Activated CD4-positive, alpha-beta T cell treated with anti-CD3 and anti-CD28 coated beads, Interleukin-2, amount 10 ng/mL, durations not matched to agents 7 days and 5 days (primary cell): ENCODE measurements at regions not wholly inside any gene's neighbourhood (a gene's known extent, or its start where the extent isn't known, plus 50 kb on each side); places are given as distances from the start of the nearest gene placed in this dataset.

ENCODE experiments used
- CTCF ChIA-PET: fragments of 350-600 bp; sonication (Branson Sonifier 250); formaldehyde crosslinking; loops from one replicate; lab custom pipeline; 2021; ENCODE audit warnings: antibody characterized with exemption; lab: Charles Lee
- POLR2A ChIA-PET: fragments of 350-600 bp; sonication (Branson Sonifier 250); formaldehyde crosslinking; loops from one replicate; lab custom pipeline; 2021; ENCODE audit warnings: antibody characterized with exemption; lab: Charles Lee
- DNase-seq: peaks from one replicate; pipeline ENCODE4 v3.0.0-alpha.2; 2020
- H3K27ac Mint-ChIP-seq: one replicate; pipeline ENCODE4 v1.8.0; 2021; ENCODE audit warnings: mild to moderate bottlenecking, moderate library complexity, mixed read lengths
- H3K27me3 Mint-ChIP-seq: one replicate; pipeline ENCODE4 v1.8.0; 2021; ENCODE audit warnings: mixed read lengths
- H3K36me3 Mint-ChIP-seq: one replicate; pipeline ENCODE4 v1.8.0; 2021; ENCODE audit warnings: low read depth, mixed read lengths
- H3K4me1 Mint-ChIP-seq: one replicate; pipeline ENCODE4 v1.8.0; 2021; ENCODE audit warnings: mixed read lengths
- H3K4me3 Mint-ChIP-seq: one replicate; pipeline ENCODE4 v1.8.0; 2021; ENCODE audit warnings: mild to moderate bottlenecking, moderate library complexity, mixed read lengths
- H3K9me3 Mint-ChIP-seq: one replicate; pipeline ENCODE4 v1.8.0; 2021; ENCODE audit warnings: mixed read lengths

- POLR2A ChIA-PET, result no interaction called here
- no peak overlapping the region for H3K27ac Mint-ChIP-seq
- H3K27me3 Mint-ChIP-seq, result peaks cover 5% of the 10 kb centered on the region
- H3K4me1 Mint-ChIP-seq, result no peaks in the 10 kb centered on the region
- no peak for DNase-seq
- CTCF ChIA-PET, result no interaction called here
- H3K36me3 Mint-ChIP-seq, result no peaks in the 10 kb centered on the region
- H3K4me3 Mint-ChIP-seq, result no peak overlapping the region
- no peaks in the 10 kb centered on the region for H3K9me3 Mint-ChIP-seq
Observed at GRCh38 chr12:43665091-43665490, 93.5 kb downstream of the PUS7L start.

DNA sequence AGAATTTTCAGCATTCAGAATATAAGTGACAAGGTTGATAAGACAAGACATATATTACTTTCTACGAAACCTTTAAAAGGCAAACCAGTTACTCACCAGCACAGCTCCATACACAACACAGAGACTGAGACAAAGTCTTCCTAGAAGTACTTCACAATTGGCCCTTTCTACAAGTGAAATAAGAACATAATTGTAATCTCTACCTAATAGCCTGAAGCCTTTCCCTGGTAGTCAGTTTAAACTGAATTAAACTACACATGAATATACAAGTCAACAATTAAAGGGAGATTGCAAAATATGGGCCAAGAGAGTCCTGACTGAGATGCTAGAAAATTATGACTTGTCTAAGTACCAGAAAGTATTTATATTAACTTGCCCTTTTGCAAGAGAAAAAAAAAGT, 95.9 kb downstream of the PUS7L start:
- Mint-ChIP-seq H3K9me3 (no peaks in the 10 kb centered on the region), H3K36me3 (no peaks in the 10 kb centered on the region), H3K4me1 (no peaks in the 10 kb centered on the region), H3K27me3 (peaks cover 5% of the 10 kb centered on the region), H3K27ac (no peak overlapping the region), H3K4me3 (no peak overlapping the region)
- ChIA-PET POLR2A (no interaction called here), CTCF (no interaction called here)
- DNase-seq, result no peak

GRCh38 chr12:43655586-43655985, 103.0 kb downstream of the PUS7L start:
- Mint-ChIP-seq H3K27ac (no peak overlapping the region), H3K9me3 (no peaks in the 10 kb centered on the region), H3K27me3 (peaks cover 2% of the 10 kb centered on the region), H3K4me1 (no peaks in the 10 kb centered on the region), H3K36me3 (no peaks in the 10 kb centered on the region), H3K4me3 (no peak overlapping the region)
- CTCF ChIA-PET, result no interaction called here
- POLR2A ChIA-PET, result no interaction called here
- DNase-seq, result no peak

DNA sequence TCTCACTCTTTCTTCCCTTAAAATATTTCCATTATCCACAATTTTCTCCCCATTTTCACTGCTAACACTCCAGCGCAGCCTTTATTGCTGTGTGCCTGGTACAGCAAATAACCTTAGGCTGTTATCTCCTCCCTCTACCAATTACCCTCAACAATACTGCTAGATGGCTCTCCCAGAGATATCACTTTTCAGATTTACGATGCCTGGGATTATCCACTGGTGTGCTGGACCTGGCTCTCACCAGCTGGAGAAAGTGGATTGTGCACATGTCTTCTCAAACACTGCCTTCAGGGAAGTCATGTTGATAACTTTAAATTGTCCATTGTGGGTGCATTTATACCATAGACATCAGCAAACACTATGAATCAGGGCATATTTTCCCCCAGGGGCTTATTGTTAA, 101.9 kb upstream of the ADAMTS20 start:
- Mint-ChIP-seq H3K27ac (no peak overlapping the region), H3K27me3 (peaks cover 2% of the 10 kb centered on the region), H3K36me3 (no peaks in the 10 kb centered on the region), H3K9me3 (no peaks in the 10 kb centered on the region), H3K4me3 (no peak overlapping the region), H3K4me1 (no peaks in the 10 kb centered on the region)
- no peak for DNase-seq
- POLR2A ChIA-PET, result no interaction called here
- CTCF ChIA-PET, result no interaction called here

GRCh38 chr12:43653289-43653915, 101.4 kb upstream of the ADAMTS20 start:
- CTCF ChIA-PET, result no interaction called here
- H3K27me3 Mint-ChIP-seq, result peaks cover 2% of the 10 kb centered on the region
- DNase-seq, result no peak
- no peaks in the 10 kb centered on the region for H3K9me3 Mint-ChIP-seq
- H3K36me3 Mint-ChIP-seq, result no peaks in the 10 kb centered on the region
- H3K4me1 Mint-ChIP-seq, result no peaks in the 10 kb centered on the region
- POLR2A ChIA-PET, result no interaction called here
- no peak overlapping the region for H3K27ac Mint-ChIP-seq
- H3K4me3 Mint-ChIP-seq, result no peak overlapping the region

DNA sequence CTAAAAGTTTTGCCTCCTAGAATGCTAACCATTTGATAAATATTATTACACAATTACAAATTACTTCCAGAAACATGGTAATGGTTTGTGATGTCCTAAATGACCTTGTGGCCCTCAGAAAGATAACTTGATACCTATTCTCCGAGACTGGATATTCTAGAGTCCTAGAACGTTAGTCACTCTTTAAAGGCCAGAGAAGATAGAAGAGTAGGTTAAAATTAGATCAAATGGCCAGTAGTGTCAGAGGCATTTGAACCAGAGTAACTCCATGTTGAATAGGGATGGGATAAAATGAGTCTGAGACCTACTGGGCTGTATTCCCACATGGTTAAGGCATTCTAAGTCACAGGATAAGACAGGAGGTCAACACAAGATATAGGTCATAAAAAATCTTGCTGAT, 96.6 kb upstream of the ADAMTS20 start:
- no peaks in the 10 kb centered on the region for H3K4me1 Mint-ChIP-seq
- no peaks in the 10 kb centered on the region for H3K36me3 Mint-ChIP-seq
- ChIA-PET CTCF (no interaction called here), POLR2A (no interaction called here)
- no peak for DNase-seq
- no peak overlapping the region for H3K4me3 Mint-ChIP-seq
- H3K27ac Mint-ChIP-seq, result no peak overlapping the region
- H3K9me3 Mint-ChIP-seq, result no peaks in the 10 kb centered on the region
- H3K27me3 Mint-ChIP-seq, result peaks cover 2% of the 10 kb centered on the region

DNA sequence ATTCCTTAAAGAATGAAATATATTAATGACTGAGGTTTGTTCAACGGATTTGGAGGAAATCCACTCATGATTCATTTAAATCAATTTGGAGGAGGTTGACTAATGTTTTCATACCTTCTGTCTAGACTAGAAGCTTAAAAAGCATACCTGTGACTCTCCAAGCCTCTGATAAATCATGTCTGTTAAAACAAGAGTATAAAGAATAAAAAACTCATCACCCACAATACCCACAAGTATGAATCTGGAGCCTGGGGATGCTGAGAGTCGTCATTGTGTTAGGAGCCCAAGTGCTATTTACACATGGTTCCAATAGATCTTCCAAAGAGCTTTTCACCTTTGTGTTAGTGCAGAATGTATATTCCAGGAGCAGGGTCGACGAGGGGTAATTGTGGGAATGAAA, 86.8 kb upstream of the ADAMTS20 start:
- ChIA-PET CTCF (no interaction called here), POLR2A (no interaction called here)
- no peak overlapping the region for H3K4me3 Mint-ChIP-seq
- H3K27ac Mint-ChIP-seq, result no peak overlapping the region
- H3K4me1 Mint-ChIP-seq, result no peaks in the 10 kb centered on the region
- H3K9me3 Mint-ChIP-seq, result no peaks in the 10 kb centered on the region
- H3K27me3 Mint-ChIP-seq, result peaks cover 2% of the 10 kb centered on the region
- no peaks in the 10 kb centered on the region for H3K36me3 Mint-ChIP-seq
- DNase-seq, result no peak

DNA sequence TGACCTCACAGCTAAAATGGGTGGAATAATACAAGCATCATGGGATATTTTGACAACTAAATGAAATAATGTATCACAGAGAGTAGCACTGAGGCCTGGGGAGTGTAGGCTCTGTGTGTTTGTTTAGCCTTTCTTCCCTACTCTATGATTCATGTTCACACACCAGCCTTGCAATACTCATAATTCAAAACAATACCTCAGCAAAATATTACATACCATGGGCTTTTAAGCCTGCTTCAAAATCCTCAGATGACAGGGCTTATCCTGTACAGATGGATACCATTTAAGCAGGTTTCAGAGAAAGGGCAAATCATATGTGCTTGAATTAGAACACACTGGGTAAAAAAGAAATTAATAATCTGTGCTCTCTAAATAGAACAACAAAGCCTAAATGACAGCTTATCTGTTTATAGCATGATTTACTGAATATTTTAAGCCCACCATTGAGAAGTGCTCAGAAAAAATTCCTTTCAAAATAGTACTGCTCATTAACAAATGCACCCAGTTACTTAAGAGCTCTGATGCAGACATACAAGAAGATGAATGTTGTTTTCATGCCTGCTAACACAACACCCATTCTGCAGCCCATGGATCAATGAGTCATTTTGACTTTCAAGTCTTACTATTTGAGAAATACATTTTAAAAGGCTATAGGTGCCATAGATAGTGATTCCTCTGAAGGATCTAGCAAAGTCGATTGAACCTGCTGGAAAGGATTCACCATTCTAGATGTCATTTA, 84.9 kb upstream of the ADAMTS20 start:
- no peaks in the 10 kb centered on the region for H3K27me3 Mint-ChIP-seq
- ChIA-PET POLR2A (no interaction called here), CTCF (no interaction called here)
- H3K4me1 Mint-ChIP-seq, result no peaks in the 10 kb centered on the region
- H3K27ac Mint-ChIP-seq, result no peak overlapping the region
- no peak for DNase-seq
- H3K4me3 Mint-ChIP-seq, result no peak overlapping the region
- H3K9me3 Mint-ChIP-seq, result no peaks in the 10 kb centered on the region
- H3K36me3 Mint-ChIP-seq, result no peaks in the 10 kb centered on the region

DNA sequence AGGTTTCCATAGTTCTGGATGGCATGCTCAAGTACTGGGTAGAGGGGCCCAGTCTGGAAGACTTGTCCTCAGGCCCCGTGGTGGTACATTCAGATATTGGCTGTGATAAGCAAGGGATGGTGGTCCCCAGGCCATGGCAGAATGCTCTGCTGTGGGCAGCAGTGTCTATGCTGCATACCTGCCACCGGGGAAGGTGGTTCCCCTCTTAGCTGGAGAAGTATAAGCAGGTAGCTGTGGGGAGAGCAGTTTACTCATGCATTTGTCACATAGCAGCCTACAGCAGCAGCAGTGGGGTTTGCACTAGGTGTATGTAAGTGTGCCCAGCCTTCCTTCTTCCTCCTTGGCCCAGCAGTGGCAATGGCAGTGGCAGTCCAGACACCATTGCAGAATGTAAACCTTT, 69.3 kb upstream of the ADAMTS20 start:
- ChIA-PET CTCF (no interaction called here), POLR2A (no interaction called here)
- no peak for DNase-seq
- Mint-ChIP-seq H3K4me1 (no peaks in the 10 kb centered on the region), H3K27me3 (no peaks in the 10 kb centered on the region), H3K9me3 (no peaks in the 10 kb centered on the region), H3K36me3 (no peaks in the 10 kb centered on the region), H3K27ac (no peak overlapping the region), H3K4me3 (no peak overlapping the region)

DNA sequence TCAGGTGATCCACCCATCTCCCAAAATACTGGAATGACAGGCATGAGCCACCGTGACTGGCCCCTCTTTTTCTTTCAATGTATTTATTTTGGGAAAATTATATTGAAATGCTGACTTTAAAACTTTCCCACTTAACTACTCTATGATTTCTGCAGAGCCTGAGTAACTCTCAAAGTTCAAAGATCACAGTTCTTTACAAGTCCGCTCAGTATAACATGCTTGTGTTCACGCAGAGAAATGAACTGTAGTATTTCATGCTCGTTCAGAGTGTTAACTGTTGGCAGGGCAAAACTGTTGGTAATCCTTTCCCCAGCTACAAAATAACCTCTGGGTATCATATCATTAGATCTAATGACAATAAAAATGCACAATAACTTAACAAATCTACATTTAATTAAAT, 50.7 kb upstream of the ADAMTS20 start:
- no peaks in the 10 kb centered on the region for H3K36me3 Mint-ChIP-seq

More for the DNA sequence above, 50.7 kb upstream of the ADAMTS20 start:
- no peaks in the 10 kb centered on the region for H3K4me1 Mint-ChIP-seq
- no peak for DNase-seq
- CTCF ChIA-PET, result interaction anchor here (0.6 kb wide), 1 partner anchor 741 kb away, joined by 3 read pairs; no protein-coding TSS in a partner anchor
- H3K9me3 Mint-ChIP-seq, result no peaks in the 10 kb centered on the region
- H3K27me3 Mint-ChIP-seq, result no peaks in the 10 kb centered on the region
- H3K4me3 Mint-ChIP-seq, result no peak overlapping the region
- POLR2A ChIA-PET, result no interaction called here
- H3K27ac Mint-ChIP-seq, result no peak overlapping the region
